ENCODE measurements at regions not wholly inside any gene's neighbourhood (a gene's known extent, or its start where the extent isn't known, plus 50 kb on each side); places are given as distances from the start of the nearest gene placed in this dataset.

DNA sequence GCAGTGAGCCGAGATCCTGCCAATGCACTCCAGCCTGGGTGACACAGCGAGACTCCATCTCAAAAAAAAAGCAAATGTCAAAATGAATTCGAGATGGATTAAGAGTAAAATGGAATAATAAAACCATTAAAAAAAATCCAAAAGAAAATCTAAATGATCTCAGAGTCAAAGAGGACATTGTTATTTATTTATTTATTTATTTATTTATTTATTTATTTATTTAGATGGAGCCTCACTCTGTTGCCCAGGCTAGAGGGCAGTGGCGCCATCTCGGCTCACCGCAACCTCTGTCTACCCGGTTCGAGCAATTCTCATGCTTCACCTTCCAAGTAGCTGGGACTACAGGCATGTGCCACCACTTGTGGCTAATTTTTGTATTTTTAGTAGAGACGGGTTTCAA is 349.2 kb downstream of the ANKRD30A start:
- TF ChIP-seq, protein P1, sequence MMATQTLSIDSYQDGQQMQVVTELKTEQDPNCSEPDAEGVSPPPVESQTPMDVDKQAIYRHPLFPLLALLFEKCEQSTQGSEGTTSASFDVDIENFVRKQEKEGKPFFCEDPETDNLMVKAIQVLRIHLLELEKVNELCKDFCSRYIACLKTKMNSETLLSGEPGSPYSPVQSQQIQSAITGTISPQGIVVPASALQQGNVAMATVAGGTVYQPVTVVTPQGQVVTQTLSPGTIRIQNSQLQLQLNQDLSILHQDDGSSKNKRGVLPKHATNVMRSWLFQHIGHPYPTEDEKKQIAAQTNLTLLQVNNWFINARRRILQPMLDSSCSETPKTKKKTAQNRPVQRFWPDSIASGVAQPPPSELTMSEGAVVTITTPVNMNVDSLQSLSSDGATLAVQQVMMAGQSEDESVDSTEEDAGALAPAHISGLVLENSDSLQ (IDR thresholded peaks at IDR 0.05): no peak
- no peak for TF ChIP-seq FOXM1 (IDR thresholded peaks at IDR 0.05; ENCODE audit: borderline replicate concordance)
- no peak for TF ChIP-seq FOXK2 (IDR thresholded peaks at IDR 0.05)
- TF ChIP-seq L3MBTL2 (conservative IDR thresholded peaks at IDR 0.05): no peak
